C4-2B (cell line): ENCODE measurements at regions not wholly inside any gene's neighbourhood (a gene's known extent, or its start where the extent isn't known, plus 50 kb on each side); places are given as distances from the start of the nearest gene placed in this dataset.

Source experiments
- H3K27ac ChIP-seq: fragments of 450-650 bp; 2 replicates; pipeline ENCODE4 v1.5.1; 2017
- CTCF ChIP-seq: fragments of 450-650 bp; conservative IDR thresholded peaks from 2 replicates; pipeline ENCODE4 v1.5.1; 2017; ENCODE audit warnings: mild to moderate bottlenecking
- ZFX ChIP-seq: fragments of 450-650 bp; IDR thresholded peaks from 2 replicates; pipeline ENCODE4 v1.6.1; 2017

GRCh38 chr7:81111781-81112540 lies 193.1 kb upstream of the SEMA3C start:
- no peak for TF ChIP-seq ZFX
- TF ChIP-seq CTCF: no peak
- no peak overlapping the region for H3K27ac ChIP-seq

GRCh38 chr7:81111358-81111757 lies 192.5 kb upstream of the SEMA3C start:
- H3K27ac ChIP-seq: no peak overlapping the region
- no peak for TF ChIP-seq CTCF
- TF ChIP-seq ZFX: no peak

GRCh38 chr7:81110673-81111072 lies 191.8 kb upstream of the SEMA3C start:
- no peak for TF ChIP-seq CTCF
- TF ChIP-seq ZFX: no peak
- no peak overlapping the region for H3K27ac ChIP-seq

GRCh38 chr7:81098213-81098612 lies 179.4 kb upstream of the SEMA3C start:
- no peak for TF ChIP-seq CTCF
- TF ChIP-seq ZFX: no peak
- H3K27ac ChIP-seq: no peak overlapping the region

GRCh38 chr7:81094952-81095351 lies 176.1 kb upstream of the SEMA3C start:
- TF ChIP-seq CTCF: no peak
- no peak overlapping the region for H3K27ac ChIP-seq

GRCh38 chr7:81081616-81082015 lies 162.8 kb upstream of the SEMA3C start:
- H3K27ac ChIP-seq: no peak overlapping the region
- no peak for TF ChIP-seq ZFX

GRCh38 chr7:81080553-81080952 lies 161.7 kb upstream of the SEMA3C start:
- TF ChIP-seq ZFX: no peak
- no peak for TF ChIP-seq CTCF
- H3K27ac ChIP-seq: no peak overlapping the region

GRCh38 chr7:81079746-81080145 lies 160.9 kb upstream of the SEMA3C start:
- no peak overlapping the region for H3K27ac ChIP-seq
- no peak for TF ChIP-seq ZFX
- no peak for TF ChIP-seq CTCF
